CD14-positive monocyte (primary cell): ENCODE measurements at regions not wholly inside any gene's neighbourhood (a gene's known extent, or its start where the extent isn't known, plus 50 kb on each side); places are given as distances from the start of the nearest gene placed in this dataset.

Source experiments
- DNase-seq, 3 donors: peaks; one replicate each; pipeline ENCODE4 v3.0.0-alpha.2; 2011 to 2022
- H2AFZ ChIP-seq: 2 replicates; pipeline ENCODE4 v1.6.0; 2012; ENCODE audit warnings: mild to moderate bottlenecking, low read depth, low read length, inconsistent platforms; ENCODE audit not compliant: insufficient read depth, poor library complexity, severe bottlenecking
- H3K27ac ChIP-seq, 2 donors: 1 replicate in 1 of 2; 2 replicates in 1 of 2; pipeline ENCODE4 v1.5.1; 2012 to 2013; ENCODE audit warnings: low read length in 2 of 2, control low read depth in 1 of 2, inconsistent platforms in 1 of 2, low read depth in 1 of 2, mild to moderate bottlenecking in 1 of 2
- H3K27me3 ChIP-seq, 2 donors: one replicate each; pipeline versions ENCODE4 v1.6.0 to v1.6.1; 2011 to 2013; ENCODE audit warnings: low read length in 2 of 2; ENCODE audit not compliant: control insufficient read depth in 2 of 2, insufficient read depth in 2 of 2
- H3K36me3 ChIP-seq, 2 donors: replicated peaks in 1 of 2; 1 replicate in 1 of 2; 2 replicates in 1 of 2; pipeline versions ENCODE4 v1.5.1 to v1.6.1; 2012 to 2013; ENCODE audit warnings: low read length in 2 of 2, control low read depth in 1 of 2, inconsistent platforms in 1 of 2, mild to moderate bottlenecking in 1 of 2; ENCODE audit not compliant: insufficient read depth in 2 of 2, control insufficient read depth in 1 of 2
- H3K4me1 ChIP-seq, 2 donors: 1 replicate in 1 of 2; 2 replicates in 1 of 2; pipeline versions ENCODE4 v1.5.1 to v1.6.1; 2012 to 2013; ENCODE audit warnings: low read length in 2 of 2, control low read depth in 1 of 2, inconsistent platforms in 1 of 2, mild to moderate bottlenecking in 1 of 2, moderate library complexity in 1 of 2; ENCODE audit not compliant: insufficient read depth in 2 of 2, control insufficient read depth in 1 of 2
- H3K4me2 ChIP-seq: replicated peaks from 2 replicates; pipeline ENCODE3; 2012; ENCODE audit warnings: low read length, moderate library complexity, mild to moderate bottlenecking; ENCODE audit not compliant: poor library complexity, severe bottlenecking; ENCODE audit errors: extremely low read depth
- H3K4me3 ChIP-seq, 3 experiments: fragments of 200-600 bp in 1 of 3; sonication (generic) in 1 of 3; replicated peaks in 1 of 3; 1 replicate in 2 of 3; 2 replicates in 1 of 3; pipeline ENCODE4 v1.5.1; 2011 to 2013; ENCODE audit warnings: low read length in 3 of 3, mild to moderate bottlenecking in 3 of 3, control low read depth in 2 of 3, low read depth in 2 of 3, inconsistent platforms in 1 of 3, moderate library complexity in 1 of 3
- H3K79me2 ChIP-seq: 2 replicates; pipeline ENCODE4 v1.6.0; 2012; ENCODE audit warnings: mild to moderate bottlenecking, control low read depth, inconsistent platforms, low read length, moderate library complexity; ENCODE audit not compliant: insufficient read depth
- H3K9ac ChIP-seq: 2 replicates; pipeline ENCODE4 v1.6.0; 2017; ENCODE audit warnings: low read length, mild to moderate bottlenecking; ENCODE audit not compliant: insufficient read depth, poor library complexity, severe bottlenecking
- H3K9me3 ChIP-seq, 2 donors: replicated peaks in 1 of 2; 1 replicate in 1 of 2; 2 replicates in 1 of 2; pipeline versions ENCODE4 v1.5.1 to v1.6.1; 2012 to 2013; ENCODE audit warnings: low read length in 2 of 2, control low read depth in 1 of 2; ENCODE audit not compliant: control insufficient read depth in 1 of 2, insufficient read depth in 1 of 2
- H4K20me1 ChIP-seq: 2 replicates; pipeline ENCODE4 v1.6.0; 2012; ENCODE audit warnings: mild to moderate bottlenecking, low read length, control low read depth, moderate library complexity; ENCODE audit not compliant: insufficient read depth
- H3K27ac Mint-ChIP-seq, 7 donors: one replicate each; pipeline ENCODE4 v1.8.0; 2020; ENCODE audit warnings: mild to moderate bottlenecking in 7 of 7, mixed read lengths in 7 of 7, moderate library complexity in 6 of 7, inconsistent platforms in 2 of 7
- H3K27me3 Mint-ChIP-seq, 3 donors: one replicate each; pipeline ENCODE4 v1.8.0; 2021 to 2022; ENCODE audit warnings: low read depth in 3 of 3, mild to moderate bottlenecking in 3 of 3, mixed read lengths in 3 of 3, moderate library complexity in 3 of 3, inconsistent platforms in 1 of 3
- H3K36me3 Mint-ChIP-seq, 2 donors: one replicate each; pipeline ENCODE4 v1.8.0; 2020; ENCODE audit warnings: mixed read lengths in 2 of 2, inconsistent platforms in 1 of 2, mild to moderate bottlenecking in 1 of 2
- H3K4me1 Mint-ChIP-seq: one replicate; pipeline ENCODE4 v1.8.0; 2020; ENCODE audit warnings: mild to moderate bottlenecking, mixed read lengths
- H3K4me3 Mint-ChIP-seq, 2 donors: one replicate each; pipeline ENCODE4 v1.8.0; 2020; ENCODE audit warnings: mild to moderate bottlenecking in 2 of 2, mixed read lengths in 2 of 2, moderate library complexity in 1 of 2
- H3K9me3 Mint-ChIP-seq, 7 donors: one replicate each; pipeline ENCODE4 v1.8.0; 2020 to 2022; ENCODE audit warnings: mixed read lengths in 7 of 7, mild to moderate bottlenecking in 6 of 7, moderate library complexity in 6 of 7, inconsistent platforms in 2 of 7
- WGBS: methylation state at CpG from one replicate; pipeline ENCODE4 v1.1.5; 2013; ENCODE audit warnings: missing lambda C conversion rate; ENCODE audit not compliant: insufficient coverage; 5-methylcytosine and 5-hydroxymethylcytosine counted together
- intact Hi-C, 2 donors: fragments of 100-400 bp; cut with micrococcal nuclease; formaldehyde crosslinking; loops; one replicate each; pipeline versions ENCODE4 v1.15.0 to v1.15.1; 2023
- TF ChIP-seq, protein P1 (sequence below): fragments of 200-600 bp; IDR thresholded peaks from one replicate; pipeline ENCODE4 v1.8.0; 2022; ENCODE audit warnings: antibody characterized with exemption, mild to moderate bottlenecking

DNA sequence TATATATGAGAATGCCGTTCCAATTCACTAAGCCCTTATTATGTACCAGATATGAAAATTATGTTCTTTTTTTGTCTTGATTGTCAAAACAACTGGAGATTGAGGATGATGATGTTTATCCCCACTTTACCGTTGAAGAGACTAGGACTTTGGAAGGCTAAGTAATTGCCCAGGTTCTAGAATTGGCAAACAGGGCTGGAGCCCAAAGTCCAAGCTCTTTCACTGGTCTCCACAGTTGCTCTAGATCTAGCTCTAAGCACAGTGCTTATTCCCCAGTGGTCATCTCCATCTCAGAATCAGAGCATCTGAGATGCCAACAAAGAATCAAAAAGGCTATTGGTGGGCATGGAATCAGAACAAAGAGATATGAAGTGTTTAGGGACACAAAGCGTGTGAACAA lies 215.3 kb upstream of the FOXA2 start:
- Mint-ChIP-seq H3K4me3 (no peak overlapping the region), H3K27ac (no peak overlapping the region), H3K9me3 (peaks cover 0 to 2% (median 0%) of the 10 kb centered on the region in 7 donors), H3K36me3 (no peaks in the 10 kb centered on the region), H3K27me3 (peaks cover 5 to 9% (median 5%) of the 10 kb centered on the region in 3 donors), H3K4me1 (peaks cover 3% of the 10 kb centered on the region)
- Histone ChIP-seq H3K36me3 (no peaks in the 10 kb centered on the region), H4K20me1 (no peaks in the 10 kb centered on the region), H3K4me2 (no peak overlapping the region), H3K9me3 (no peaks in the 10 kb centered on the region), H3K4me3 (no peak overlapping the region), H3K9ac (no peak overlapping the region), H2AFZ (no peak overlapping the region), H3K27me3 (no peaks in the 10 kb centered on the region), H3K79me2 (no peaks in the 10 kb centered on the region), H3K4me1 (no peaks in the 10 kb centered on the region), H3K27ac (no peak overlapping the region)
- WGBS = 88% methylated on average over 1 of the region's 3 CpGs
- TF ChIP-seq, protein P1, sequence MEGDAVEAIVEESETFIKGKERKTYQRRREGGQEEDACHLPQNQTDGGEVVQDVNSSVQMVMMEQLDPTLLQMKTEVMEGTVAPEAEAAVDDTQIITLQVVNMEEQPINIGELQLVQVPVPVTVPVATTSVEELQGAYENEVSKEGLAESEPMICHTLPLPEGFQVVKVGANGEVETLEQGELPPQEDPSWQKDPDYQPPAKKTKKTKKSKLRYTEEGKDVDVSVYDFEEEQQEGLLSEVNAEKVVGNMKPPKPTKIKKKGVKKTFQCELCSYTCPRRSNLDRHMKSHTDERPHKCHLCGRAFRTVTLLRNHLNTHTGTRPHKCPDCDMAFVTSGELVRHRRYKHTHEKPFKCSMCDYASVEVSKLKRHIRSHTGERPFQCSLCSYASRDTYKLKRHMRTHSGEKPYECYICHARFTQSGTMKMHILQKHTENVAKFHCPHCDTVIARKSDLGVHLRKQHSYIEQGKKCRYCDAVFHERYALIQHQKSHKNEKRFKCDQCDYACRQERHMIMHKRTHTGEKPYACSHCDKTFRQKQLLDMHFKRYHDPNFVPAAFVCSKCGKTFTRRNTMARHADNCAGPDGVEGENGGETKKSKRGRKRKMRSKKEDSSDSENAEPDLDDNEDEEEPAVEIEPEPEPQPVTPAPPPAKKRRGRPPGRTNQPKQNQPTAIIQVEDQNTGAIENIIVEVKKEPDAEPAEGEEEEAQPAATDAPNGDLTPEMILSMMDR = no peak
- no peak for DNase-seq
- intact Hi-C loops = no loop called here

- Mint-ChIP-seq H3K27ac (no peak overlapping the region), H3K36me3 (no peaks in the 10 kb centered on the region), H3K27me3 (peaks cover 4 to 9% (median 4%) of the 10 kb centered on the region in 3 donors), H3K9me3 (peaks cover 0 to 2% (median 0%) of the 10 kb centered on the region in 7 donors), H3K4me3 (no peak overlapping the region), H3K4me1 (no peaks in the 10 kb centered on the region)
- H3K27me3 ChIP-seq = no peaks in the 10 kb centered on the region
- no peak overlapping the region for H3K4me3 ChIP-seq
- no peak overlapping the region for H3K4me2 ChIP-seq
- TF ChIP-seq, protein P1 = no peak
- H3K79me2 ChIP-seq = no peaks in the 10 kb centered on the region
- no peaks in the 10 kb centered on the region for H3K36me3 ChIP-seq
- no peak overlapping the region for H2AFZ ChIP-seq
- no peaks in the 10 kb centered on the region for H3K9me3 ChIP-seq
- DNase-seq = no peak
- no CpG with 5 or more reads among the region's 1 CpG for whole genome bisulfite sequencing
- no peak overlapping the region for H3K9ac ChIP-seq
- no peaks in the 10 kb centered on the region for H3K4me1 ChIP-seq
- no peaks in the 10 kb centered on the region for H4K20me1 ChIP-seq
- intact Hi-C loops = no loop called here
- H3K27ac ChIP-seq = no peak overlapping the region
Measured at GRCh38 chr20:22800129-22800528, 215.8 kb upstream of the FOXA2 start.
